HEK293T (cell line): ENCODE measurements at regions not wholly inside any gene's neighbourhood (a gene's known extent, or its start where the extent isn't known, plus 50 kb on each side); places are given as distances from the start of the nearest gene placed in this dataset.

ENCODE experiments used
- ARNT ChIP-seq: fragments of 450-650 bp; IDR thresholded peaks from 2 replicates; pipeline ENCODE4 v1.6.1; 2017; ENCODE audit warnings: mild to moderate bottlenecking
- BHLHE40 ChIP-seq: fragments of 450-650 bp; IDR thresholded peaks from 2 replicates; pipeline ENCODE4 v1.6.1; 2016; ENCODE audit warnings: mild to moderate bottlenecking, moderate library complexity, borderline replicate concordance
- FOXM1 ChIP-seq: fragments of 450-650 bp; IDR thresholded peaks from 2 replicates; pipeline ENCODE4 v1.6.1; 2017; ENCODE audit warnings: mild to moderate bottlenecking, borderline replicate concordance
- HDGF ChIP-seq: fragments of 450-650 bp; IDR thresholded peaks from 2 replicates; pipeline ENCODE4 v1.6.1; 2017; ENCODE audit warnings: antibody characterized with exemption, borderline replicate concordance
- SP1 ChIP-seq: fragments of 450-650 bp; IDR thresholded peaks from 2 replicates; pipeline ENCODE4 v1.6.1; 2017
- TARDBP ChIP-seq: fragments of 450-650 bp; IDR thresholded peaks from 2 replicates; pipeline ENCODE4 v1.6.1; 2016
- ZNF384 ChIP-seq: fragments of 450-650 bp; IDR thresholded peaks from 2 replicates; pipeline ENCODE4 v1.6.1; 2016

DNA sequence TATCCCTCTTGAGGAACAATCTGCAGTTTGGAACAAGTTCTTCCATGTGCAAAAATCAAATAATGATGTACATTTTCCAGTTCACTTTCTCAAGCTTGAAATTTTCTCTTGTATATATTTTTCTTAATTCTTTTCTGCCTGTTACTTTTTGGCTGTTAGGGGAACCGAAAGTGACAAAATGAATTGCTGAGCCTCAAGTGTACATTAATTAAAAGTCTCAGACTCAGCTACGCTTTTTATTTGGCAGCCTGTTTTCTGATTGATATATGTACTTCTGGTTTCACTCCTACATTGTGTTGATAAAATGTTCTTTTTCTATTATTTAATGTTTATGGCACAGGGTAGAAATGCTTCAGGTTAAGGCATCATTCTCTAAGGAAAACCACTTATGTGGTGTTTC lies 999.5 kb downstream of the PDHA2 start:
- TF ChIP-seq HDGF (no peak), FOXM1 (no peak), ARNT (no peak), SP1 (no peak), ZNF384 (no peak), TARDBP (no peak), BHLHE40 (no peak)
